Activated T-cell treated with anti-CD3 and anti-CD28 coated beads, Interleukin-2, amount 50 U/mL, for 72 hours (primary cell): ENCODE measurements at regions not wholly inside any gene's neighbourhood (a gene's known extent, or its start where the extent isn't known, plus 50 kb on each side); places are given as distances from the start of the nearest gene placed in this dataset.

Experiments
- ATAC-seq, 2 donors: fragments of 150-1000 bp; cut with Tn5 transposase; replicated peaks in 1 of 2; 2 replicates each; pipeline ENCODE4 v1.10.0; 2021; ENCODE audit warnings: moderate library complexity in 2 of 2, mild to moderate bottlenecking in 1 of 2
- DNase-seq, 2 donors: peaks; one replicate each; pipeline ENCODE4 v3.0.0; 2021 to 2022; ENCODE audit warnings: mixed read lengths in 1 of 2
- H3K27ac Mint-ChIP-seq: one replicate; pipeline ENCODE4 v1.8.0; 2022; ENCODE audit warnings: mild to moderate bottlenecking, moderate library complexity, mixed read lengths
- H3K27me3 Mint-ChIP-seq: one replicate; pipeline ENCODE4 v1.8.0; 2022; ENCODE audit warnings: low read depth, mixed read lengths
- H3K36me3 Mint-ChIP-seq, 2 donors: one replicate each; pipeline ENCODE4 v1.8.0; 2022; ENCODE audit warnings: mixed read lengths in 2 of 2, mild to moderate bottlenecking in 1 of 2; ENCODE audit not compliant: insufficient read depth in 2 of 2
- H3K4me1 Mint-ChIP-seq: one replicate; pipeline ENCODE4 v1.8.0; 2022; ENCODE audit warnings: low read depth, mixed read lengths
- H3K4me3 Mint-ChIP-seq, 2 donors: one replicate each; pipeline ENCODE4 v1.8.0; 2022; ENCODE audit warnings: mild to moderate bottlenecking in 2 of 2, mixed read lengths in 2 of 2, moderate library complexity in 2 of 2
- H3K9me3 Mint-ChIP-seq, 2 donors: one replicate each; pipeline ENCODE4 v1.8.0; 2022; ENCODE audit warnings: mixed read lengths in 2 of 2

- Mint-ChIP-seq H3K4me1 (no peaks in the 10 kb centered on the region), H3K9me3 (no peaks in the 10 kb centered on the region), H3K4me3 (no peak overlapping the region), H3K36me3 (no peaks in the 10 kb centered on the region), H3K27ac (no peak overlapping the region), H3K27me3 (peaks cover 22% of the 10 kb centered on the region)
- ATAC-seq (no peak), DNase-seq (no peak)
These were observed 250.8 kb upstream of the HABP2 start for GRCh38 chr10:113302062-113302461.

GRCh38 chr10:113303544-113304146 lies 249.2 kb upstream of the HABP2 start:
- Mint-ChIP-seq H3K27me3 (peaks cover 13% of the 10 kb centered on the region), H3K4me1 (no peaks in the 10 kb centered on the region), H3K9me3 (no peaks in the 10 kb centered on the region), H3K4me3 (no peak overlapping the region), H3K27ac (no peak overlapping the region), H3K36me3 (no peaks in the 10 kb centered on the region)
- DNase-seq (no peak), ATAC-seq (no peak)

- ATAC-seq = no peak
- no peaks in the 10 kb centered on the region for H3K9me3 Mint-ChIP-seq
- H3K27me3 Mint-ChIP-seq = peaks cover 5% of the 10 kb centered on the region
- no peak for DNase-seq
- no peak overlapping the region for H3K4me3 Mint-ChIP-seq
- no peak overlapping the region for H3K27ac Mint-ChIP-seq
- no peaks in the 10 kb centered on the region for H3K4me1 Mint-ChIP-seq
- H3K36me3 Mint-ChIP-seq = no peaks in the 10 kb centered on the region
These were observed 248.1 kb upstream of the HABP2 start for GRCh38 chr10:113304726-113305125.

- H3K27me3 Mint-ChIP-seq = no peaks in the 10 kb centered on the region
- ATAC-seq (no peak), DNase-seq (no peak)
- no peak overlapping the region for H3K27ac Mint-ChIP-seq
- no peaks in the 10 kb centered on the region for H3K9me3 Mint-ChIP-seq
- H3K4me3 Mint-ChIP-seq = no peak overlapping the region
- no peaks in the 10 kb centered on the region for H3K36me3 Mint-ChIP-seq
- H3K4me1 Mint-ChIP-seq = no peaks in the 10 kb centered on the region
These were observed 247.0 kb upstream of the HABP2 start for GRCh38 chr10:113305871-113306270.

GRCh38 chr10:113309791-113310190 lies 243.1 kb upstream of the HABP2 start:
- Mint-ChIP-seq H3K4me3 (no peak overlapping the region), H3K9me3 (peaks cover 0 to 2% of the 10 kb centered on the region in 2 donors), H3K27me3 (no peaks in the 10 kb centered on the region), H3K4me1 (no peaks in the 10 kb centered on the region), H3K27ac (no peak overlapping the region), H3K36me3 (no peaks in the 10 kb centered on the region)
- DNase-seq (no peak), ATAC-seq (no peak)

- DNase-seq (no peak), ATAC-seq (no peak)
- Mint-ChIP-seq H3K4me3 (no peak overlapping the region), H3K9me3 (peaks cover 0 to 2% of the 10 kb centered on the region in 2 donors), H3K4me1 (no peaks in the 10 kb centered on the region), H3K36me3 (no peaks in the 10 kb centered on the region), H3K27me3 (no peaks in the 10 kb centered on the region), H3K27ac (no peak overlapping the region)
These were observed 242.5 kb upstream of the HABP2 start for GRCh38 chr10:113310347-113310746.

- H3K4me3 Mint-ChIP-seq = no peak overlapping the region
- H3K36me3 Mint-ChIP-seq = peaks cover 0 to 4% of the 10 kb centered on the region in 2 donors
- ATAC-seq (no peak), DNase-seq (no peak)
- H3K27me3 Mint-ChIP-seq = peaks cover 4% of the 10 kb centered on the region
- no peaks in the 10 kb centered on the region for H3K4me1 Mint-ChIP-seq
- no peak overlapping the region for H3K27ac Mint-ChIP-seq
- H3K9me3 Mint-ChIP-seq = peaks cover 3 to 5% of the 10 kb centered on the region in 2 donors
These were observed 239.7 kb upstream of the HABP2 start for GRCh38 chr10:113313048-113313602.

- Mint-ChIP-seq H3K4me3 (no peak overlapping the region), H3K4me1 (no peaks in the 10 kb centered on the region), H3K27ac (no peak overlapping the region), H3K9me3 (peaks cover 3 to 5% of the 10 kb centered on the region in 2 donors), H3K27me3 (peaks cover 10% of the 10 kb centered on the region), H3K36me3 (peaks cover 0 to 4% of the 10 kb centered on the region in 2 donors)
- ATAC-seq (no peak), DNase-seq (no peak)
These were observed 239.1 kb upstream of the HABP2 start for GRCh38 chr10:113313722-113314121.

GRCh38 chr10:113316506-113316905 lies 236.3 kb upstream of the HABP2 start:
- H3K4me1 Mint-ChIP-seq = no peaks in the 10 kb centered on the region
- no peak for ATAC-seq
- no peak overlapping the region for H3K4me3 Mint-ChIP-seq

GRCh38 chr10:113317489-113317888 lies 235.4 kb upstream of the HABP2 start:
- H3K36me3 Mint-ChIP-seq = peaks cover 0 to 4% of the 10 kb centered on the region in 2 donors
- no peak for DNase-seq
- ATAC-seq = no peak
- H3K4me1 Mint-ChIP-seq = no peaks in the 10 kb centered on the region
- no peak overlapping the region for H3K27ac Mint-ChIP-seq
- H3K9me3 Mint-ChIP-seq = peaks cover 3 to 5% of the 10 kb centered on the region in 2 donors
- peaks cover 14% of the 10 kb centered on the region for H3K27me3 Mint-ChIP-seq
- no peak overlapping the region for H3K4me3 Mint-ChIP-seq

More at GRCh38 chr10:113316506-113316905, 236.3 kb upstream of the HABP2 start:
- H3K36me3 Mint-ChIP-seq = peaks cover 0 to 4% of the 10 kb centered on the region in 2 donors
- DNase-seq = no peak
- peaks cover 3 to 5% of the 10 kb centered on the region in 2 donors for H3K9me3 Mint-ChIP-seq
- peaks cover 14% of the 10 kb centered on the region for H3K27me3 Mint-ChIP-seq
- no peak overlapping the region for H3K27ac Mint-ChIP-seq

GRCh38 chr10:113319479-113319878 lies 233.4 kb upstream of the HABP2 start:
- no peak overlapping the region for H3K4me3 Mint-ChIP-seq
- ATAC-seq = no peak
- H3K27me3 Mint-ChIP-seq = peaks cover 21% of the 10 kb centered on the region
- H3K4me1 Mint-ChIP-seq = no peaks in the 10 kb centered on the region
- no peak overlapping the region for H3K27ac Mint-ChIP-seq
- H3K36me3 Mint-ChIP-seq = peaks cover 0 to 5% of the 10 kb centered on the region in 2 donors
- DNase-seq = no peak
- H3K9me3 Mint-ChIP-seq = peaks cover 5% of the 10 kb centered on the region in 2 donors

- H3K27ac Mint-ChIP-seq = no peak overlapping the region
- H3K9me3 Mint-ChIP-seq = peaks cover 5% of the 10 kb centered on the region in 2 donors
- peaks cover 0 to 5% of the 10 kb centered on the region in 2 donors for H3K36me3 Mint-ChIP-seq
- DNase-seq = no peak
- no peaks in the 10 kb centered on the region for H3K4me1 Mint-ChIP-seq
- ATAC-seq = no peak
- no peak overlapping the region for H3K4me3 Mint-ChIP-seq
- H3K27me3 Mint-ChIP-seq = peaks cover 23% of the 10 kb centered on the region
These were observed 232.6 kb upstream of the HABP2 start for GRCh38 chr10:113320211-113320610.

GRCh38 chr10:113320987-113321386 lies 231.9 kb upstream of the HABP2 start:
- H3K9me3 Mint-ChIP-seq = peaks cover 5% of the 10 kb centered on the region in 2 donors
- DNase-seq = no peak
- H3K27ac Mint-ChIP-seq = no peak overlapping the region
- H3K36me3 Mint-ChIP-seq = peaks cover 0 to 5% of the 10 kb centered on the region in 2 donors
- H3K4me3 Mint-ChIP-seq = no peak overlapping the region
- ATAC-seq = no peak
- H3K27me3 Mint-ChIP-seq = peaks cover 23% of the 10 kb centered on the region
- peaks cover 3% of the 10 kb centered on the region for H3K4me1 Mint-ChIP-seq

GRCh38 chr10:113322843-113323242 lies 230.0 kb upstream of the HABP2 start:
- DNase-seq = no peak
- no peak overlapping the region for H3K4me3 Mint-ChIP-seq
- H3K27ac Mint-ChIP-seq = no peak overlapping the region
- H3K4me1 Mint-ChIP-seq = peaks cover 7% of the 10 kb centered on the region
- peaks cover 22% of the 10 kb centered on the region for H3K27me3 Mint-ChIP-seq
- peaks cover 0 to 1% of the 10 kb centered on the region in 2 donors for H3K36me3 Mint-ChIP-seq
- ATAC-seq = no peak
- H3K9me3 Mint-ChIP-seq = peaks cover 1 to 2% of the 10 kb centered on the region in 2 donors
